MCF 10A (cell line): ENCODE measurements at regions not wholly inside any gene's neighbourhood (a gene's known extent, or its start where the extent isn't known, plus 50 kb on each side); places are given as distances from the start of the nearest gene placed in this dataset.

Source experiments
- BruUV-seq: library from RNA; stranded (reverse); fragments of 400-500 nt; replicated peaks from 2 replicates; lab custom pipeline; 2021; lab: Mats Ljungman, UMichigan
- CTCF ChIA-PET: fragments of 300-600 bp; sonication (Branson Sonifier 250); formaldehyde crosslinking; extraction: SDS; loops from one replicate; lab custom pipeline; 2021; ENCODE audit warnings: antibody characterized with exemption, inconsistent platforms; lab: Yijun Ruan, JAX
- POLR2A ChIA-PET: fragments of 300-600, 350-650 bp; sonication (Branson Sonifier 250); formaldehyde crosslinking; extraction: SDS; loops from one replicate; lab custom pipeline; 2020; ENCODE audit warnings: antibody characterized with exemption, inconsistent platforms; lab: Yijun Ruan, JAX
- DNase-seq: peaks from one replicate; pipeline ENCODE4 v3.0.0-alpha.2; 2018; ENCODE audit not compliant: unreplicated experiment
- H3K27ac Mint-ChIP-seq: one replicate; pipeline ENCODE4 v1.8.0; 2022; ENCODE audit warnings: mild to moderate bottlenecking, low read depth, mixed read lengths; ENCODE audit not compliant: unreplicated experiment
- H3K27me3 Mint-ChIP-seq: one replicate; pipeline ENCODE4 v1.8.0; 2022; ENCODE audit warnings: mixed read lengths; ENCODE audit not compliant: insufficient read depth, unreplicated experiment
- H3K36me3 Mint-ChIP-seq: one replicate; pipeline ENCODE4 v1.8.0; 2022; ENCODE audit warnings: mild to moderate bottlenecking, moderate library complexity, mixed read lengths; ENCODE audit not compliant: insufficient read depth, unreplicated experiment
- H3K4me1 Mint-ChIP-seq: one replicate; pipeline ENCODE4 v1.8.0; 2022; ENCODE audit warnings: mixed read lengths; ENCODE audit not compliant: insufficient read depth, unreplicated experiment
- H3K4me3 Mint-ChIP-seq: one replicate; pipeline ENCODE4 v1.8.0; 2022; ENCODE audit warnings: mild to moderate bottlenecking, moderate library complexity, mixed read lengths; ENCODE audit not compliant: unreplicated experiment
- H3K9me3 Mint-ChIP-seq: one replicate; pipeline ENCODE4 v1.8.0; 2022; ENCODE audit warnings: mixed read lengths; ENCODE audit not compliant: unreplicated experiment
- CTCF ChIP-seq: fragments of 200-600 bp; IDR thresholded peaks from one replicate; pipeline ENCODE4 v1.8.0; 2022; ENCODE audit warnings: antibody characterized with exemption, mild to moderate bottlenecking; ENCODE audit not compliant: unreplicated experiment
- intact Hi-C: fragments of 100-400 bp; cut with micrococcal nuclease; formaldehyde crosslinking; loops from 2 replicates; pipeline ENCODE4 v1.14.1; 2022

GRCh38 chr2:198321522-198322088 lies 517.2 kb downstream of the PLCL1 start:
- POLR2A ChIA-PET: no interaction called here
- intact Hi-C loops: no loop called here
- no peak for DNase-seq
- Mint-ChIP-seq H3K4me1 (no peaks in the 10 kb centered on the region), H3K36me3 (no peaks in the 10 kb centered on the region), H3K27ac (no peak overlapping the region), H3K9me3 (no peaks in the 10 kb centered on the region), H3K4me3 (no peak overlapping the region), H3K27me3 (peaks cover 91% of the 10 kb centered on the region)
- no TSS peak for BruUV-seq
- no peak for TF ChIP-seq CTCF
- CTCF ChIA-PET: interaction anchor here (0.7 to 1.9 kb wide), 5 partner anchors 9 to 1418 kb away, joined by 3 to 9 read pairs (median 4); no protein-coding TSS in a partner anchor

GRCh38 chr2:198316852-198317396 lies 512.5 kb downstream of the PLCL1 start:
- ChIA-PET POLR2A (no interaction called here), CTCF (interaction anchor here (0.6 to 1.9 kb wide), 3 partner anchors 8 to 1423 kb away, joined by 3 to 8 read pairs (median 4); no protein-coding TSS in a partner anchor)
- Mint-ChIP-seq H3K36me3 (no peaks in the 10 kb centered on the region), H3K9me3 (no peaks in the 10 kb centered on the region), H3K27ac (no peak overlapping the region), H3K27me3 (peaks cover 96% of the 10 kb centered on the region), H3K4me1 (peaks cover 6% of the 10 kb centered on the region), H3K4me3 (no peak overlapping the region)
- no peak for TF ChIP-seq CTCF
- BruUV-seq: no TSS peak
- no peak for DNase-seq
- intact Hi-C loops: no loop called here

GRCh38 chr2:198315791-198316630 lies 511.6 kb downstream of the PLCL1 start:
- Mint-ChIP-seq H3K4me3 (no peak overlapping the region), H3K27ac (no peak overlapping the region), H3K9me3 (no peaks in the 10 kb centered on the region), H3K36me3 (no peaks in the 10 kb centered on the region), H3K4me1 (peaks cover 6% of the 10 kb centered on the region), H3K27me3 (peaks cover 96% of the 10 kb centered on the region)
- DNase-seq: no peak
- ChIA-PET POLR2A (no interaction called here), CTCF (interaction anchor here (0.6 to 6.0 kb wide), 8 partner anchors 8 to 1546 kb away, joined by 3 to 62 read pairs (median 6); no protein-coding TSS in a partner anchor)
- no TSS peak for BruUV-seq
- no peak for TF ChIP-seq CTCF
- intact Hi-C loops: no loop called here

GRCh38 chr2:198314559-198315153 lies 510.3 kb downstream of the PLCL1 start:
- peaks cover 85% of the 10 kb centered on the region for H3K27me3 Mint-ChIP-seq
- no peak overlapping the region for H3K27ac Mint-ChIP-seq
- H3K4me3 Mint-ChIP-seq: no peak overlapping the region
- ChIA-PET POLR2A (no interaction called here), CTCF (interaction anchor here (0.6 to 6.0 kb wide), 51 partner anchors 9 to 1900 kb away, joined by 3 to 62 read pairs (median 4); no protein-coding TSS in a partner anchor)
- intact Hi-C loops: loop anchor here (1.0 to 5.0 kb wide), 2 partner anchors 1283 to 1425 kb away; no protein-coding TSS in a partner anchor
- no TSS peak for BruUV-seq
- no peaks in the 10 kb centered on the region for H3K36me3 Mint-ChIP-seq
- H3K9me3 Mint-ChIP-seq: no peaks in the 10 kb centered on the region
- peak; percentile 73 for TF ChIP-seq CTCF
- H3K4me1 Mint-ChIP-seq: peaks cover 6% of the 10 kb centered on the region
- peak; percentile 61 for DNase-seq
